ENCODE measurements at regions not wholly inside any gene's neighbourhood (a gene's known extent, or its start where the extent isn't known, plus 50 kb on each side); places are given as distances from the start of the nearest gene placed in this dataset.
"Not testable (repeated sequence)": the region's sequence is repeated elsewhere in the genome, so short reads cannot be mapped to it uniquely, and the experiment has no call there.

DNA sequence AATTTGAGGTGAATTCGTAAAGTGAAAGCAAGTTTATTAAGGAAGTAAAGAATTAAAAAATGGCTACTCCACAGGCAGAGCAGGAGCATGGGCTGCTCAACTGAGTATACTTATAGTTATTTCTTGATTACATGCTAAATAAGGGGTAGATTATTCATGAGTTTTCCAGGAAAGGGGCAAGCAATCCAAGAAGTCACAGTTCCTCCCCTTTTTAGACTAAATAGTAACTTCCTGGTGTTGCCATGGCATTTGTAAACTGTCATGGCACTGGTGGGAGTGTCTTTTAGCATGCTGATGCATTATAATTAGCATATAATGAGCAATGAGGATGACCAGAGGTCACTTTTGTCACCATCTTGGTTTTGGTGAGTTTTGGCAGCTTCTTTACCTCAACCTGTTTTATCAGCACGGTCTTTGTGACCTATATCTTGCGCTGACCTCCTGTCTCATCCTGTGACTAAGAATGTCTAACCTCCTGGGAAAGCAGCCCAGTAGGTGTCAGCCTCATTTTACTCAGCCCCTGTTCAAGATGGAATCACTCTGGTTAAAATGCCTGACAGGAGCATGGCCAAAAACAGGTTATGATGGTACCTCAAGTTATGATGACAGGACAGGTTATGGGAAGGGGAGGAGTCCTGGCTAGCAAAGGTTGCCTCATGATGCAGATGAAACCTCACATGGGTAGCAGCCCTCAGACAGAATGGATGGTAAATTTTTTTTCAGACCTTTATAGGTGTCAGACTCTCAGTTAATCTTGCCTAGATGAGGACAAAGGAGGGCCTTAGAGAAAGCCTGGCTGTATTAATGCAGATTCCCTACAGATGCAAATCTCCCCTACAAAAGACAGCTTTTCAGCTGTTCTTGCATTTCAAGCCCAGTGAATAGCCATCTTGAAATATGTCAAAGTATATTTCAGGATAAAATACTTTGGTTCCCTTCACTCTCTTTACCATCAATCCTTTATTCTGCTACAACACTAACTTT lies 49.7 kb downstream of the SIPA1L2 start:
- DNase-seq: peak; percentile 51

DNA sequence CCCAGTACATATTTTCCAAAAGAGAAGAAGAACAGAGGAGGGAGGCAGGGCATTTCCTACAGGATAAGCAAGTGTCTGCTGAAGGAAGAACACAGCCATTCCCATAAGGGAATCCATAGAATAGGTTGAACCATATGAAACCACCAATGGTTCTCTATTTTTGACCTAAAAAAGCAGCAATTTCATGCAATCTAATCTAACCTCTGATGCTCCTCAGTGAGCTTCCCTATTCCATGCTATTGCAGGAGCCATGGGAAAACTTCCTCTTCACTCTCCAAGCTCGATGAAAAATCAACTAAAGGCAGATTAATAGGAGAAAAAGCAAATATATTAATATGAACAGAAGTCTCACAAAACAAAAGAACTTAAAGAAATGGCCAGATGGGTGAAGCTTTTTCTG lies 50.5 kb downstream of the SIPA1L2 start:
- DNase-seq: no peak

DNA sequence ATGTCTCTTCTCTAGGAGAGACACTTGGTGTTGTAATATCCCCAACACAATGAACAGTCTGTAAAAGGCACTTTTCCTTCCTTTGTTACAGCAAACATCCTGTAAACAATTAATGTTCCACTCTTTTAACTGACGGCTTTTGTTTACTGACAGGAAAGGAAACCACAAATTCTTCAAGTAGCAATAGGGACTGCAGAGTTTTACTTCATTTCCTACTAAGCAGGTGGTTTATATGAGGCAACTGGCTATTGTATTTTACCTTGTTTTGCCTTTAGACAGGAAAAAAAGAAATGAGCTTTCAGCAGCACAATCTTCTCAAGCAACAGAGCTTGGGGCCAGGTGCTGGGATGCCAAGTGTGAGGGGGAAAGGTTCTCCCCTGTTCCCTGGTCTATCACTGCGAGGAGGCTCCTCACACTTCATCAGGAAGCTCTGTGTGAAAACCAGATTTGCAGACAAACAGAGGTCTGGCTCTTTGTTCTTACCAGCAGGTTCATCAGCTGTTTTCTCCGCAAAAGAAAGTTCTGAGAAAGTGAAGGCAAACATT lies 51.2 kb downstream of the SIPA1L2 start:
- no peak for DNase-seq

DNA sequence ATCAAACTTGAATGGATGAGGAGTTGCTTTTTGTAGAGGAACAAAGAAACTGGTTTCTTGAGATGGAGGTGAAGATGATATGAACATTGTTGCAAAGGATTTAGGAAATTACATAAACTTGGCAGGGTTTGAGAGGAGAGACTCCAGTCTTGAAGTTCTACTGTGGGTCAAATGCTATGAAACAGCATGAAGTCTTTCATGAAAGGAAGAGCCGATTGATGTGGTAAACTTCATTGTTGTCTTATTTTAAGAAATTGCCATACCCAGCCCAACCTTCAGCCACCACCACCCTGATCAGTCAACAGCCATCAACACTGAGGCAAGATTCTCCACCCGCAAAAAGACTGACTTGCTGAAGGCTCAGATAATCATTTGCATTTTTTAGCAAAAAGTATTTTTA lies 52.2 kb downstream of the SIPA1L2 start:
- no peak for DNase-seq

DNA sequence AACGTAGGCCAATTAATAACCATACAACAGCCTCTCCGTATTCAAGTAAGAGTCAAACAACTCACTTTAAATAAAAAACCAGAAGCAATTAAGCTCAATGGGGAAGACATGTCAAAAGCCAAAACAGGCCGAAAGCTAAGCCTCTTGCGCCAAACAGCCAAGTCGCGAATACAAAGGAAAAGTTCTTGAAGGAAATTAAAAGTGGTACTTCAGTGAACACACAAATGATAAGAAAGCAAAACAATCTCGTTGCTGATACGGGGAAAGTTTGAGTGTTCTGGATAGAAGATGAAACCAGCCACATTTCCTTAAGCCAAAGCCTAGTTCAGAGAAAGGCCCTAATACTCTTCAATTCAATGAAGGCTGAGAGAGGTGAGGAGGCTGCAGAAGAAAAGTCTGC lies 53.4 kb downstream of the SIPA1L2 start:
- no peak for DNase-seq

DNA sequence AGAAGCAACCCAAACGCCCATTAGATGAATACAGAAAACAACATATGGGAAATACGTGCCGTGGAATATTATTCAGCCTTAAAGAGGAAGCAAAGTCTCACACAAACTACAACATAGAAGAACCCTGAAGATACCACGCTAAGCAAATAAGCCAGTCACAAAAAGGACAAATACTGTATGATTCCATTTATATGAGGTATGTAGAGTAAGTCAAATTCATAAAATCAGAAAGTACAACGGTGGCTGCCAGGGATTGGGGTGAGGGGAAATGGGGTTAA lies 54.2 kb downstream of the SIPA1L2 start:
- DNase-seq: no peak

DNA sequence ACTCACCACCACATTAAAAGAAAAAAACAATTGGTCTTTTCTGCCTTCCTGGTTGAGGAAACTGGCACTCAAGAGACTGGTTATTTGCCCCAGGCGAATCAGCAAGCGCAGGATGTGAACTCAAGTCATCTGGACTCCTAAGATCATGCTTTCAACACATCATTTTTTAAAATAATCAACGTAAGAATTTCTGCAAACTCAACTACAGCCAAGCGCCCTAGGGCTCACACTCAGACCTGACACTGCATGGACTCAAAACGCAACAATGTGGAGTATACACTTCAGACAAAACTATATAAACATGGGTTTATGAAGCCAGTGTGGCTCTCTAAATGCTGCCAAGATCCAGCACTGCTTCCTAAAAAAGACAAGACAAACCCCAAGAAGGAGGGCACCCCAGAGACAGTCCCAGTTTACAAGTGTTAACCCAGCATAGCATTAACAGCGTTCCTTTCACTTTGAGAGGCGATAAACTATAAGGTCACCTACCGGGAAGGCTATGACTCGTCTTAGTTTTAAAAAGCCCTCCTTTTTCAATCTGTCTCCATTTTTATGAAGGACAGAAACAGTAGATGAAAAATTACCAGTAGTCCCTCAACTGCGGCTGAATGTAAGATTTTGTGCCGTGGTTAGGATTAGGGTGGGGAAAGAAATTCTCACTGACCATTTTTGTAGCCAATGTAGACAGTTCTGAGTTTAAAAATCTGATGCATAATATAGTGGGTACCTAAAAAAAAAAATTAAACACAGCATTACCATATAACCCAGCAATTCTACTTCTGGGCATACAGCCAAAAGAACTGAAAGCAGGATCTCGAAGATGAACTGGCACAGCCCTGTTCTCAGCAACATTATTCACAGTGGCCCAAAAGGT lies 54.8 kb downstream of the SIPA1L2 start:
- DNase-seq: no peak

DNA sequence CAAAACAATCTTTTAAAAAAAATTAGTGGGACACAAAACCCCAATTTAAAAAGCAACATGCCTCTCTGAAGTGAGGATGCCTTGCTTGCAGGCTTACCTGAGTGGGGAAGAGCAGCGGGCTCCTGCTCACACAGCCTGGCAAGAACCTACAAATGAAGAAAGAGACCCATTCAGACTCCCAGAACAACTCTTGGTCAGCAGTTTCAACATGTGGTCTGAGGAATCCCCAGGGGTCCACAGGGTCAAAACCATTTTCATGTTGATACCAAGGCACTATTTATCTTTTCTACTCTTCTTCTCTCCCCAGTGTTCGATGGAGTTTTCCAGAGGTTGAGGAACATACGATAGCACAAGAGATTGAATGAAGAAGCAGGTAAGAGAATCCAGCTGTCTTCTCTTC lies 55.9 kb downstream of the SIPA1L2 start:
- no peak for DNase-seq

DNA sequence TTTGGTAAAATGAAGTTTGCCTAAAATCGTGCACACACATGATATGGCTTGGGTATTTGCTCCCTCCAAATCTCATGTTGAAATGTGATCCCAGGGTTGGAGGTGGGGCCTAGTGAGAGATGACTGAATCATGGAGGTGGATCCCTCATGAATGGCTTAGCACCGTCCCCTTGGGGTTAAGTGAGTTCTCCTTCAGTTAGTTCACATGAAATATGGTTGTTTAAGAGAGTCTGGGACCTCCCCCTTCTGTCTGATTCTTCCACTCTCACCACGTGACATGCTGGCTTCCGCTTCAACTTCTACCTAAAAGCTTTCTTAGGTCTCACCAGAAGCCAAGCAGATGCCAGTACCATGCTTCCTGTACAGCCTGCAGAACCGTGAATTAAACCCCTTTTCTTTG lies 58.4 kb downstream of the SIPA1L2 start:
- no peak for DNase-seq

DNA sequence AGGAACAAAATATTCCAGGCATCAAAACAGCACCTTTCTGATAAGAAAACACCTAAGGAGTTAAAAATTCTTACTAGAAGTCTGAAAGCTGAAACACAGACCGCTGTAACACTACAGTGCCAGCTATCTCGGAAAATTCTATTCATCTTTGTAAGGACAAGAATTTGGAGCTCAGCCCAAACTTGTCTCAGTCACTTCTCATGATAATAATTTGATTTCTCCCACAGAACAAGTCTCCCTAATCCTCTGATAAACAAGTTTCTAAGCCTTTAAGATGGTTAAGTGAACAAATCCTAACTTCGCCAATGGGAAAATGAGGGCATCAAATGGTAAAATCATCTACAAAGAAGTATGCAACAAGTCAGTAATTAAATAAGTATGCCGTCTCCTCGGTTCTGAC lies 59.9 kb downstream of the SIPA1L2 start:
- no peak for DNase-seq

DNA sequence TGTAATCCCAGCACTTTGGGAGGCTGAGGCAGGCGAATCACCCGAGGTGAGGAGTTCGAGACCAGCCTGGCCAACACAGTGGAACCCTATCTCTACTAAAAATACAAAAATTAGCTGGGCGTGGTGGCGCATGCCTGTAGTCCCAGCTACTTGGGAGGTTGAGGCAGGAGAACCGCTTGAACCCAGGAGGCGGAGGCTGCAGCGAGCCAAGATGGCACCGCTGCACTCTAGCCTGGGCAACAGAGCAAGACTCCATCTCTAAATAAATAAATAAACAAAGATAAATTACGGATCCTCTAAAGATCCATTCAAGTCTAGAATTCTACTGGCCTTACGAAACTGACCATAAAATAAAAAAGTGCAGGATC lies 60.4 kb downstream of the SIPA1L2 start:
- not testable (repeated sequence) for DNase-seq

DNA sequence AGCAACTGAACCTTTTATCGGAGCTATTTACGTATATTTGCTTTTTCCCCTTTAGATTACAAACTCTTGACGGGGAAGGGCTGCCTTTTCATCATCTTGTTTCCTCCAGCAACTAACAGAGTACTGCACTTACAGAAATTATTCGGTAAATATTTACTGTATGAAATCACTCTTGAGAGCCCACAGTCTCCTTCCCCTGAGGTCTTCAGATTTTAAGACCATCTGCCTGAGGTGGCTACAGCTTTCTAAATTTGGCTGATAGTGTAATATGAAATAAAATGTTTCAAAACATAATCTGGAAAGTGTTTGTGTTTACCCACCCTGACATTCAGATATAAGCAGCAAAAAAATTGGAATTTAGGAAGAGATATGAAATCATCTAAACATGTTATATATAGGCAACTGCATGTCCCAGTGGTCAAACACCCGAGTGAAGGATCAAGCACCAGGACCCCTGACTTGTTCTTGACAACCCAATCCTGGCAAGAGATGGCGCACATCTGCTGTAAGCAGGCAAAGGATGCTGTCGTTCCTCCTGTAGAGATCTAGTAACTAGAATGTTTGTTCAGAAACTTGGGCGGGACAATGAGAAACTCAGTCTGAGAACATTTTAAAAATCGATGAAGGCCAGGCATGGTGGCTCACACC lies 60.9 kb downstream of the SIPA1L2 start:
- no peak for DNase-seq

DNA sequence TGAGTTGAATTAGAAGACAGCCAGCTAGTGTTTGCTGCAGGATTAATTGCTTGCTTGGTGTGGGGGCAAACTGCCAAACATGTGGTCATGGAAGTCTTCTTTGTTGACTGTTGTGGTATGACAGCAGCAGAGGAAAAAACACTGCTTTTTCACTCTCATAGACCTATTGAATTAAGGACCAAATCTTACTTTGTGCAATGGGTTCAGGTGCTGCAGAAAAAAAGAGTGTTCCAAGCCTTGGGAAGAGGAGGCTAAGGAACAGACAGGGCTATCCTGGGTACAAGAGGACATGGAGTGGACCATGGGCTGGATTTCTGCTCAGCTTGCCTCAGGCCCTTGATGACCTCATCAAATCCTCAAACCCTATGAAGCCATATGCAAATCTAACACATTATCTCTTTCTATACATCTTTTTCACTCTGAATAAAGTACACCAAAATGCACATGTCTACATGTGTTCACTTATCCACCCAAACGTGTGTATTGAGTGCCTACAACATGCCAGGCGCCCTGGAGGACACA lies 61.5 kb downstream of the SIPA1L2 start:
- no peak for DNase-seq

DNA sequence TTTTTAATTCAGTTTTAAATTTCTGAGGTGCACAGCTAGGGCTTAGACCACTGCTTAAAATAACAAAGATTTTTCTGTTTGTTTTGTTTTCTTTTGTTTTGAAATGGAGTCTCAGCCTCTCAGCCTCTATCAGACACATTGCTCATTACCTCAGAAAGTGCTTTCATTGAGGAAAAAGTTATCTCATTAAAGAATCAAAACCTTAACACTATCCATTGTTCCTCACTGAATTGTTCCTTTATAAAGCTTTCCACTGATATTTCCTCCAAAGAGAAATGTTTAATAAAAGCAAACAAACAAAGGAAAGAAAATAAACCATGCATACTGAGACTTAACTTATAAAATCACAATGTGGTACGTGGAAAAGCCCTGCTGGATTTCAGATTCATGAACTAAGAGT lies 63.8 kb downstream of the SIPA1L2 start:
- no peak for DNase-seq

DNA sequence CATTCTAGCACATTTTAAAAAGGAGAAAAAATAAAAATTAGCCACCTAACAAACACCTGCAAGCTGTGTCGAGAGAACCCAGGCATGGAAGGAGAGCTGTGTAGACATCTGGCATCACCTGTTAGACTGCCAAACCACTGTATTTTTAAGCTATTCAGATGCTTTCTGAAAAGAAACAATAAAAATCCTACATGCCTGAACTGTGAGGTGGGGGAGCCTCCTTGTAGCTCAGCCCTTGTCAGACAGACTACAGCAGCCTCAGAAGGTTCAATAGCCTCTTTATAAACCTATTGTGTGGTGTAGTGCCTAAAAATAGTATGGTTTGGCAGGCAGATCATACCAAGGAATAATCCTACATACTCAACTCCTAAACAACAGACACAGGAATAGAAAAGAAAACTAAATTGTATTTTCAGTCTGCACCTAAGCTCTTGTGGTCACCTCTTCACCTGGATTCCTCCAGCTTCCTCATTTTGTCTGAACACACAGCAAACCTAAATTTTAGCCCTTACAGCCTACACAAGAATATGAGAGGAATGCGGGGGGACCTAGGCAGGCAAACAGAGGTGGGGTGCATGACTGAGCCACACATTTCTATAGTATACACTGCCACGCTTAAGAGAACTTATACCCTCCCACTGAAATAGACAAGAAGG lies 67.0 kb downstream of the SIPA1L2 start:
- no peak for DNase-seq

DNA sequence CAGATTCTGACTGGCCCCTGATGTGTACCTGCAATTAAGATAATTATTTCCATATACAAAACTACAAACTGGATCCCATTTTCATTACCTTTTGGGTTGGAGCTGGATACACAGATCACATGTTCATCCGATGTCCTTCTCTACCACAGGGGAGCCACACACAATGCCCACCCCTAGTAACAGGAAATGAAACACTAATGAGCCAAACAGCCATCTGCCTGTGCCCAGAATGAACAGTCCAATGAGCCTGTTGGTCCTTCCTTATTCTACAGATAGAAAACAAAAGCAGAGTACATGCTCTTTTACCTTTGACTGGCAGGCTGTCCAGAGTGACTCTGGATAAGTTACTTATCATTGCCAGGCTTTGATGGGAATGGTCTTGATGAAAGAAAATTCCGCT lies 68.6 kb downstream of the SIPA1L2 start:
- no peak for DNase-seq

DNA sequence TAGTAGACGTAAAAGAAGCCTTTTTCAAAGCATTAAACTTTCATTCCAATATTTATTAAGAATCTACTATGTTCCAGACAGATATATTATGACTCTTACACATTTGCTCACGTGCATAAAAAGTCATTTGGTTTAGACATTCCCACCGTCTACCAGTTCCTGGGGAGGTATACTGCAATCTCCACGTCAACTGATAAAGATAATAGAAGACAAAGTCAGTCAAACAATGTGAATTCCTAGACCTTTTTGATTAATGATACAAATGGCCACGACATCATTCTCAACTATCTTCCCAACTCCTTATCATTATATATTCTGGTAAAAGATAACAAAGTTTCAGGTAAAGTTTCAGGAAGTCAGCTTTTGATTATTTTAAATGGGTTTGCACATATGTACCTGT lies 69.0 kb downstream of the SIPA1L2 start:
- DNase-seq: no peak

DNA sequence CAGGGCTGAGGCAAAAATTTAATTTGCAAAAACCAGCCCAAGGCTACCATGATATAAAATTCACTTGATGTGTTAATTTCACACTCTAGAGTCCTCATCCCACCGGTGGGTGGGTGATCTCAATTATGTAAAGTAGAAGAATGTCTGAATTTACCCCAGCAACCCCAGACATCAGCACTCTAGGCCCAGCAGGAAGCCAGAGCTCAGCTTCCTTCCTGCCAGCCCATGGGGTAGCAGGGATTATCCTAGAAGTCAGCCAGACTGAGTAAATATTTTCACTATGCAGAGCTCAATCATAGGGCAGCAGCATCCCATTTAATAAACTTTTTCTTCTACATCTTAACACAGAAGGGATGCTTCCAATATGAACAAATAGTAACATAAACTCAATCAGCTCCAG lies 71.0 kb downstream of the SIPA1L2 start:
- no peak for DNase-seq

DNA sequence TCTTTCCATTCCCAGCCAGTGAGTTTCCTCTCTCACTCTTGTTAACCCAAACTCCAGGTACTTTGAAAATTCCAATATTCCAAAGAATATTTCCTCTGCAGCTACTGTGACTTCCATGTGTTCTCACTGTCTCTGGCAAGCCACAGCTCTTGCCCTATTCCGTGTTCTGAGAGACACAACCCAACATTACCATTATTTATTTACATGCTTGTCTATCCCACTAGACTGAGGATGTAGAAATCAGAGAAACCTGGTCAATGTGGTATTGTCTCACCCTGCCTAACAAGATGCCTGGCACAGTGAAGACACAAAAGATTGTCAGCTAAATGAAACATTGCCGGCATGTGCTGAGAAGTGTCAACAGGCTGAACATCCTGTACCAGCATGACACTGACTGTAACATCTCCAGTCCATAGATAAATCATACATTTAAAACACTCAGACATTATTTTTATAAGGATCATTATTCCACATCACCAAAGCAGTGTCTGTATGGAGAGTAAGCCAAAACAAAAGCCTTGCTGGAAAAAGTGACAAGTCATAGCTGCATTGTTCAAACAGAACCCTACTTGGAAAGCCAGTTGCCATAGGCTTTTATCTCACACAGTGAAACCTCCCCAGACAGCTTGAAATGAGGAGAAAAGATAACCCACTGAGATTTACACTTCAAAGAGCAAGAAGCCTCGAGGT lies 72.3 kb downstream of the SIPA1L2 start:
- DNase-seq: no peak

DNA sequence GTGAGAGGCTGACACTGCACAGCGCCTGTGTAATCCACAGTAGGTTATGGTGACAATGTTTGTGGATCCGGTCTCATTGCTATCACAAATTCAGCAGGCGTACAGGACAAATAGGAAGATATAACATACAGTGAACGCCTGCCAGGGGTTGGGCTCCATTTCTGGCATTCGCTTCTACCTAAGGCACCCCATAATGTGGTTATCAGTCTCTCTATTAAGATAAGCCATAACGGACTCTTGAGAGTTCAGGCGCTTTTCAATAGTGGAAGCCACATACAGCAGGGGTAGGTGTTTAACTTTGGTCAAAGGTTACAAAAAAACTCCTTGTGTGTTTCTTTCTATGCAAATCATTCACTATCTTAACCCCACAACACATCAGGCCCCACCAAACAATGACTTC lies 72.8 kb downstream of the SIPA1L2 start:
- no peak for DNase-seq

DNA sequence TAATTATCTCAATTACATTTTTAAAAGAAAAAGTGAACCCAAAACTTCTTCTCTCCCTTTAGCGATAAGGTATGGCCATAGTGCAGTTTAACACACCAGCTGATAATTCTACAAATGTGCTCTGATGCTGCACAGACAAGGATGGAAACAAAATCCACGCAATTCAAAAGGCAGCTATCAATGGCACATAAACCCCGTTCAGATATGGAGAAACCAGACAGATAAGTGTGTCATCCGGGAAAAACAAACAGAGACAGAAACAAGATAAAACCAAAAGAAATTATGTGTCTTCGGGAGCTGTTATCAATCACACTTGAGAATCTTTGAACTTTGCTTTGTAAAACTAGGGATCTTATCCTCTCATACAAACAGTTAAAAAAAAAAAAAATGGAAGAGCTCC lies 73.6 kb downstream of the SIPA1L2 start:
- no peak for DNase-seq
